ENCODE measurements at regions not wholly inside any gene's neighbourhood (a gene's known extent, or its start where the extent isn't known, plus 50 kb on each side); places are given as distances from the start of the nearest gene placed in this dataset.

DNA sequence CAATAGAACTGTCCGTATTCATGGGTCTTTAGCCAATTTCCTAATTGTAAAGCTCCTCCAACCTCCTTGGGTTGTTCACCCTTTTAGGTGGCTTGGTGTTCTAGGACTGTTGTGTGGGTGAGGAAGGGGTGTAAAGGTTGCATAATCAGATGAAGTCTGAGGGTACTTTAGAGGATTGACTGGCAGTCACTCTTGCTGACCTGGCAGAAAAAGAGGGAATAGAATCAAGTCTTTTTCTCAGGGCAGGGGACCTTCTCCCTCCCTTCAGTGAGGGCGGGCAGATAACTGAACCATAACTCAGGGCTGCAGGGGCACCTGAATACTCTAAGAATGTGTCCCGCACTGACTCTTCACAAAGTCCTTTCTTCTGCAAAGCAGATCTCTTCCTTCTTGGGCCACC lies 436.2 kb downstream of the CCDC91 start:
- POLR2A ChIA-PET: no interaction called here
- H3K36me3 Mint-ChIP-seq: no peaks in the 10 kb centered on the region
- peaks cover 0 to 4% (median 0%) of the 10 kb centered on the region in 9 donors for H3K9me3 Mint-ChIP-seq
- H3K27me3 Mint-ChIP-seq: peaks cover 0 to 8% (median 2%) of the 10 kb centered on the region in 5 donors
- no peaks in the 10 kb centered on the region for H3K4me1 Mint-ChIP-seq
- ATAC-seq: no peak
- DNase-seq: no peak
- no peak overlapping the region for H3K27ac Mint-ChIP-seq
- H3K4me3 Mint-ChIP-seq: no peak overlapping the region

DNA sequence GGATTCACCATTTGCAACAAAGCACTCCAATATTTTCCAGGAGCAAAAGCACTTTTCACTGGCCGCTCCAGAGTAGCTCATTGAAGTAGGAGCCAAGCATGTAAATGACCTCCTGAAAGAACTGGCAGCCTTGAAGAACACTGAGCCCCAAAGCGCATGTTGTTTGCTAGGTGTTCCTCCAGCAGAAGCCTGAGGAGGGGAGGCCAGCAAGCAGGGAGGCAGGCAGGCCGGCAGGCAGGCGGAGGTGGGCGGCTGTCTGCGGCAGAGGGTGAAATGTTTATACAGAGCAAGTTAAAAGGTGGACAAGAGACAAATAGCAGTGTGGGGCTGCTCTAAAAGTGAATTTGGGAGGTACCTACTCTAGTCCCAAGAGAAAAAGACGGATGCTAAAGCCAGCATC lies 439.4 kb downstream of the CCDC91 start:
- H3K36me3 Mint-ChIP-seq: no peaks in the 10 kb centered on the region
- no peak overlapping the region for H3K27ac Mint-ChIP-seq
- no peaks in the 10 kb centered on the region for H3K4me1 Mint-ChIP-seq
- no peaks in the 10 kb centered on the region for H3K9me3 Mint-ChIP-seq
- no peak for ATAC-seq
- peaks cover 0 to 12% (median 2%) of the 10 kb centered on the region in 5 donors for H3K27me3 Mint-ChIP-seq
- DNase-seq: no peak
- POLR2A ChIA-PET: no interaction called here
- H3K4me3 Mint-ChIP-seq: no peak overlapping the region

DNA sequence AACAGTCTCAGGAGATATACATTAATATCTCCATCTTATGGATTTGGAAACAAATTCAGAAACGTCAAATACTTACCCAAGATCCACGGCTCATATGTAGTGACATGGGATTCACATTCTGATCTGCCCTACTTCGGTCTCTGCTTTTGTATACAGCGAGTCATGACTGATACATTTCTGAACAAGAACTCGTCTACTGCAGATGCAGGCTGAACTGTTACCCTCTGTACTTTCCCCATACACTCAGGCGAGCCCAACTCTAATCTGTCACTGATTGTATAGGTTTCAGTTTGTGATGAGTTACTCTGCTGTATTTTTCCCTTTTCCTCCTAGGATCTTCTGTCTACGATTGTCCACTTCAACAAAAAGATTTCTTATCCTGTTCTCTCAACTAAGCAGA lies 441.6 kb downstream of the CCDC91 start:
- no peak overlapping the region for H3K27ac Mint-ChIP-seq
- no peaks in the 10 kb centered on the region for H3K9me3 Mint-ChIP-seq
- ATAC-seq (no peak), DNase-seq (no peak)
- peaks cover 0 to 6% (median 2%) of the 10 kb centered on the region in 5 donors for H3K27me3 Mint-ChIP-seq
- POLR2A ChIA-PET: no interaction called here
- no peak overlapping the region for H3K4me3 Mint-ChIP-seq
- no peaks in the 10 kb centered on the region for H3K4me1 Mint-ChIP-seq
- H3K36me3 Mint-ChIP-seq: no peaks in the 10 kb centered on the region

DNA sequence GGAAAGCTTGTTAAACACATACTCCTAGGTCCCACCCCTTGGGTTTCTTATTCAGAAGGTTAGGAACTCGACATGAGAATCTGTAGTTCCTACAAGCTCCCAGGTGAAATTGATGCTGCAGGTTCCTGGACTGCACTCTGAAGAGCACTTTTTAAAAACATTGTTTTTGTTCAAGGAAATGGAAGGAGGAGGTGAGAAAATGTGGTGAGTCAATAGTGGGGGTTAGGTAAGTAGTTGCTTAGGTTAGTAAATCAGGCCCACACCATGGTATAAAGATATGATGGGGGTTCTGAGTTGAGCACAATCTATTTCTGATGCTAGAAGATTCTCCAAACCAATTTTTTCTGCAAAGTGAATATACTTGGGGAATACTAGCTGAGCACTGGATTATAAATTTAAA lies 450.3 kb downstream of the CCDC91 start:
- ATAC-seq (no peak), DNase-seq (no peak)
- POLR2A ChIA-PET: no interaction called here
- Mint-ChIP-seq H3K4me3 (no peak overlapping the region), H3K36me3 (no peaks in the 10 kb centered on the region), H3K27ac (no peak overlapping the region), H3K9me3 (peaks cover 0 to 10% (median 5%) of the 10 kb centered on the region in 9 donors), H3K27me3 (peaks cover 0 to 6% (median 0%) of the 10 kb centered on the region in 5 donors), H3K4me1 (peaks cover 0 to 2% (median 0%) of the 10 kb centered on the region in 4 donors)

DNA sequence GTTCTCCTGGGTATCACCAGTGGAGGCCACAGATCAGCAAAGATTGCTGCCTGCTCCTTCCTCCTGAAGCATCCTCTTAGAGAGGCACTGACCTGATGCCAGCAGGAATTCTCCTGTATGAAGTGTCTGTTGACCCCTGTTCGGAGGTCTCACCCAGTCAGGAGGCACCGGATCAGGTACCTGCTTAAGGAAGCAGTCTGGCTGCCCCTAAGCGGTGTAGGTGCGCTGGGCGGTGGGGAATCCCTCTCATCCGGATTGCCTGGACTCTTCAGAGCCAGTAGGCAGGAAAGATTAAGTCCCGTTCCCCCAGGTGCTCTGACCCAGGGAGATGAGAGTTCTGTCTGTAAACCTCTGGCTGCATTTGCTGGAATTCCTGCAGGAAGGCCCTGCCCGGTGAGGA lies 455.2 kb downstream of the CCDC91 start:
- Mint-ChIP-seq H3K36me3 (no peaks in the 10 kb centered on the region), H3K27me3 (peaks cover 0 to 6% (median 0%) of the 10 kb centered on the region in 5 donors), H3K4me1 (no peaks in the 10 kb centered on the region), H3K4me3 (no peak overlapping the region), H3K27ac (no peak overlapping the region), H3K9me3 (peaks cover 0 to 10% (median 0%) of the 10 kb centered on the region in 9 donors)
- ATAC-seq (no peak), DNase-seq (no peak)
- POLR2A ChIA-PET: no interaction called here

DNA sequence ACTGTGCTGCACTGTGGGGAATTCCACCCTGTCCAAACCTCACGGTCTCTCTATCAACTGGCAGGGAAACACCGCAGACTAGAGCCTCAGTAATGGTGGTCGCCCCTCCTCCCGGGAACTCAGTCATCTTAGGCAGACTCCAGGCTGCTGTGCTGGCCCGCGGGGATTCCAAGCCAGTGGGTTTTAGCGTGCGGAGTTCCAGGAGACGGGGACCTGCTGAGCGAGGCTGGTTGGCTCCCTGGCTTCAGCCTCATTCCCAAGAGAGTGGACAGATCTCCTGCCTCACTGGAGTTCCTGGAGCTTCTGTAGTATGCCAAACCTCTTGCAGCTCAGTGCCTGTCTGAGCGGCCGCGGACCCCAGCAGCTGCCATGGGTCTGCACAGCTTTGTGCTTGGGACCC lies 455.6 kb downstream of the CCDC91 start:
- ATAC-seq (no peak), DNase-seq (no peak)
- no peak overlapping the region for H3K4me3 Mint-ChIP-seq
- H3K9me3 Mint-ChIP-seq: peaks cover 0 to 14% (median 0%) of the 10 kb centered on the region in 9 donors
- H3K27me3 Mint-ChIP-seq: peaks cover 0 to 6% (median 0%) of the 10 kb centered on the region in 5 donors
- H3K36me3 Mint-ChIP-seq: no peaks in the 10 kb centered on the region
- H3K4me1 Mint-ChIP-seq: no peaks in the 10 kb centered on the region
- H3K27ac Mint-ChIP-seq: no peak overlapping the region
- POLR2A ChIA-PET: no interaction called here

DNA sequence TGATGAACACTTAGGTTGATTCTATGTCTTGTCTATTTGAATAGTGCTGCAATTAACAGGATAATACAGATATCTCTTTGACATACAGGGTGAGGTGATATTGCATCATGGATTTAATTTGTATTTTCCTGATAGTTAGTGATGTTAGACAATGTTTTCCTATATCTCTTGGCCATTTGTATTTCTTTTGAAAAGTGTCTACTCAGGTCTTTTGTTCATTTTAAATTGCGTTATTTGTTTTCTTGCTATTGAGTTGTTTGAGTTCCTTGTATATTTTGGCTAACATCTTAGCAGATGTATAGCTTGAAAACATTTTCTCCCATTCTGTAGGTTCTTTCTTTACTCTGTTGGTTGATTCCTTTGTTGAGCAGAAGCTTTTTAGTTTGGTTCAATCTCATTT lies 460.6 kb downstream of the CCDC91 start:
- Mint-ChIP-seq H3K36me3 (peaks cover 0 to 4% (median 0%) of the 10 kb centered on the region in 3 donors), H3K4me3 (no peak overlapping the region), H3K27me3 (peaks cover 0 to 8% (median 0%) of the 10 kb centered on the region in 5 donors), H3K9me3 (peaks cover 0 to 21% (median 7%) of the 10 kb centered on the region in 9 donors), H3K27ac (no peak overlapping the region), H3K4me1 (no peaks in the 10 kb centered on the region)
- DNase-seq (no peak), ATAC-seq (no peak)
- POLR2A ChIA-PET: no interaction called here

DNA sequence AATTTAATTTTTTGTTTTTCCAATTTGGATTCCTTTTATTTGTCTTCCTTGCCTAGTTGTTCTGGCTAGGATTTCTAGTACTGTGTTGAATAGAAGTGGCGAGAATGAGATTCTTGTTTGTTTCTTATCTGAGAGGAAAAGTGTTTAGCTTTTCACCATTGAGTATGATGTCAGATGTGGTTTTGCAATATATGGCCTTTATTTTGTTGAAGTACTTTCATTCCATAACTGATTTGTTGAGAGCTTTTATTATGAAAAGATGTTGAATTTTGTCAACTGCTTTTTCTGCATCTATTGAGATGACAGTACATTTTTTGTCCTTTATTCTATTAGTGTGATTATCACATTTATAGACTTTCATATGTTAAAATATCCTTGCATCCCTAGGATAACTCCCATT lies 462.0 kb downstream of the CCDC91 start:
- no peak for DNase-seq
- Mint-ChIP-seq H3K4me3 (no peak overlapping the region), H3K4me1 (no peaks in the 10 kb centered on the region), H3K27me3 (peaks cover 0 to 9% (median 0%) of the 10 kb centered on the region in 5 donors), H3K27ac (no peak overlapping the region), H3K36me3 (peaks cover 0 to 4% (median 0%) of the 10 kb centered on the region in 3 donors), H3K9me3 (peaks cover 0 to 22% (median 7%) of the 10 kb centered on the region in 9 donors)
- no peak for ATAC-seq
- POLR2A ChIA-PET: no interaction called here

DNA sequence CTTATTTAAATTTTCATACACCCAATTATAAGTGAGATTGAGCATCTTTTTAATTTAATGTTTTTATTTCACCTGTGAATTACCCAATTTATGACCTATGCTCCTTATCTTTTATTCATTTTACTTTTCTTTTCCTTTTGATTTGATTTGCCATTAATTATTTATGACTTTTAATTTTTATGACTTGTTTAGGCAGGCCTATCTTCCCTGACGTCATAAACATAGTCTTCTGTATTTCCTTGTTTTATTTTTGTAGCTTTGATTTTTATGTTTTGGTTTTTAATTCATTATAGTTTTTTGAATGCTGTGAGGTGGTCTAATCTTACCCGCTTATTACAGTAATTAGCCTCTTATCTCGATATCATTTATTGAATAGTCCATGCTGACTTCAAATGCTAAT lies 467.1 kb upstream of the FAR2 start:
- no peak overlapping the region for H3K27ac Mint-ChIP-seq
- no peak overlapping the region for H3K4me3 Mint-ChIP-seq
- POLR2A ChIA-PET: no interaction called here
- peaks cover 0 to 20% (median 8%) of the 10 kb centered on the region in 9 donors for H3K9me3 Mint-ChIP-seq
- peaks cover 0 to 4% (median 0%) of the 10 kb centered on the region in 5 donors for H3K27me3 Mint-ChIP-seq
- DNase-seq: no peak
- no peaks in the 10 kb centered on the region for H3K36me3 Mint-ChIP-seq
- no peaks in the 10 kb centered on the region for H3K4me1 Mint-ChIP-seq
- ATAC-seq: no peak

DNA sequence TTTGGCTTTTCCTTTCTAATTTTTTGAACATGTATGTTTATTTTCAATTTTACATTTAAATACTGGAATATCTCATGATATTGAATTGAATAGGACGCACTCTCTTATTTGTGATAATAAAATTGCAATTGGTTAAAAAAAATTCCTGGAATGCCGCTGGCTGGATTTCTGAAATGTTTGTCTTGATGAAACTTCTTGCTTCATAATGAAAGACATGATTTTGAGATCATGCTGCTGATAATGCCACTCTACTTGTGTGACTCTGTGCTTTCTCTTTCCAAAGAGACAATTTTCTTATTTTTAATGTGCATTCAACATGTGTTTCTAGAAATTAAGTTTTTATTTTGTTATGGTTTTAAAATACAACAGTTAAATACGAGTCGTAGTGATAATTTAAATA lies 465.7 kb upstream of the FAR2 start:
- H3K4me3 Mint-ChIP-seq: no peak overlapping the region
- peaks cover 0 to 4% (median 0%) of the 10 kb centered on the region in 5 donors for H3K27me3 Mint-ChIP-seq
- no peak overlapping the region for H3K27ac Mint-ChIP-seq
- POLR2A ChIA-PET: no interaction called here
- ATAC-seq: no peak
- H3K36me3 Mint-ChIP-seq: no peaks in the 10 kb centered on the region
- H3K4me1 Mint-ChIP-seq: no peaks in the 10 kb centered on the region
- H3K9me3 Mint-ChIP-seq: peaks cover 0 to 20% (median 0%) of the 10 kb centered on the region in 9 donors
- no peak for DNase-seq

DNA sequence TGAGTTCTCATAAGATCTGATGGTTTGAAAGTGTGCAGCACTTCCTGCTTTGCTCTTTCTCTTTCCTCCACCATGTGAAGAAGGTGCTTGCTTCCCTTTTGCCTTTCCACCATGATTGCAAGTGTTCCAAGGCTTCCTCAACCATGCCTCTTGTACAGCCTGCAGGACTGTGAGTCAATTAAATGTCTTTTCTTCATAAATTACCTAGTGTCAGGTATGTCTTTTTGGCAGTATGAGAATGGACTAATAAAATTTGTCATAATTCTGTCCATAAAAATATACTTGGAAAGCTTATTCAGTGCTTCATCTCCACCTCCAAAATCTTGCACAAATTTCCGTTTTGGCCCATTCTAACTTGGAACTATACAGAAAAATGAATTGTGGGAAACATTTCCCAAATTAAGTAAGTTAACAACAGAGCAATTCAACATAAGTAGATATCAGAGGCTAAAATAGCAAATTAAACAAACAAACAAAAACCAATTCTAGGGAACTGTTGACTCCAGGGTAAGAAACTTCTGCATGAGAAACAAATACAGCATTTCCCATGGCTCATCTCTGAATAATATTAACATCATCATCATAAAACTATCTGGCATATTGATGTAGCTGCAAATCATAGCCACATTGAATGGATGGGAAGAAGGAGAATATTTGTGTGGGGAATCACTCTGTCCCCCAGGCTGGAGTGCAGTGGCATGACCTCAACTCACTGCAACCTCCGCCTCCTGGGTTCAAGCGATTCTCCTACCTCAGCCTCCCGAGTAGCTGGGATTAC lies 459.5 kb upstream of the FAR2 start:
- DNase-seq: no peak
- no peaks in the 10 kb centered on the region for H3K4me1 Mint-ChIP-seq
- no peak overlapping the region for H3K27ac Mint-ChIP-seq
- ATAC-seq: no peak
- H3K36me3 Mint-ChIP-seq: no peaks in the 10 kb centered on the region
- H3K4me3 Mint-ChIP-seq: no peak overlapping the region
- H3K9me3 Mint-ChIP-seq: peaks cover 0 to 19% (median 0%) of the 10 kb centered on the region in 9 donors
- peaks cover 0 to 5% (median 1%) of the 10 kb centered on the region in 5 donors for H3K27me3 Mint-ChIP-seq
- POLR2A ChIA-PET: no interaction called here

DNA sequence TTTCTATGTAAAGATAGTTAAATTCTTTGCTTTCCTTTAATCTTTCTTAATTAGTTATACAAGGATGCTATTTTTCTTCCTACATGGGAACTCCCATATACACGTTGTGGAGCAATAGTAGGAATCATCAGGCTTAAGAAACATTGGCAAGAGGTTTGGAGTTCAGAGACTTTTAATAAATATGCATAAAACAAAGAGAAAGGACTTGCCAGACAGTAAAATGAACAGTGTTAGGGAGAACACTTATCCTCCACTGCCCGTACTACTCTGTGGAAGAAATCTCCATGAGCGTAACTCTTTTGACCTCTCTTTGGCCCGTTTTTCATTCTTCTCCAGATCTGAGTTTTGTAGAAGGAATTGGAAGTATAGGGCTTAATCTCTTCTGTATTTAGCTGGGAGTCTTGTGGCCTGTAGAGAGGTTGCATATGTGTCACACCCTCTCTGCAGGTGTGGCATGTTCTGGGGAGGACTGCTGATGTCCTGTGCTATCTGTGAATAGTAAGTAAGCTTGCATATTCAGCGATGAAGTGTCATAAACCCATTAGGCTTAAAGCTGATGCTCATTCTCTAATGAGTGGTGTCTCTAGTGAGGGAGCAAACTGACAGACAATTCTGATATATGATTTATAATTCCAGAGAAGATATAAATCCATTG lies 455.4 kb upstream of the FAR2 start:
- no peak for ATAC-seq
- no peak overlapping the region for H3K27ac Mint-ChIP-seq
- no peaks in the 10 kb centered on the region for H3K36me3 Mint-ChIP-seq
- DNase-seq: no peak
- peaks cover 0 to 7% (median 2%) of the 10 kb centered on the region in 5 donors for H3K27me3 Mint-ChIP-seq
- peaks cover 0 to 12% (median 2%) of the 10 kb centered on the region in 9 donors for H3K9me3 Mint-ChIP-seq
- H3K4me3 Mint-ChIP-seq: no peak overlapping the region
- H3K4me1 Mint-ChIP-seq: no peaks in the 10 kb centered on the region
- POLR2A ChIA-PET: no interaction called here

DNA sequence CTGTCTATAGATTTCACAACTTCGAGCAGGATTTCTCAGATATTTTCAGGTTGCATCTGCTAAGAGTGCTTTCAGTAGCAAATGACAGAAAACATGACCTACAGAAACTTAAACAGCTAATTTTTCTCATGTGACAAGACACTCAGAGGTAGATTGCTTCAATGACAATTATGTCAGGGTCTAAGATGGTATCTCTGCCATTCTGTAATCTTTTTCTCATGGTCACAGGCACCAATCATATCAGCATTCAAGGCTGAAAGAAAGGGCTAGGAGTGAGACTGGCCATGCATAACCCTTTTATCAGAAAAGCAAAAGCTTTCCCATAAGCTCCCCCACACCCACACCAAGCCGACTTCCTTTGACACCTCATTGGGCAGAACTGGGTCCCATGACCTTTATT lies 450.5 kb upstream of the FAR2 start:
- DNase-seq (no peak), ATAC-seq (no peak)
- POLR2A ChIA-PET: no interaction called here
- Mint-ChIP-seq H3K4me3 (no peak overlapping the region), H3K4me1 (no peaks in the 10 kb centered on the region), H3K27me3 (peaks cover 0 to 3% (median 0%) of the 10 kb centered on the region in 5 donors), H3K9me3 (peaks cover 0 to 18% (median 4%) of the 10 kb centered on the region in 9 donors), H3K27ac (no peak overlapping the region), H3K36me3 (peaks cover 0 to 1% (median 0%) of the 10 kb centered on the region in 3 donors)
